Stimulated activated CD4-positive, alpha-beta T cell treated with anti-CD3 and anti-CD28 coated beads, Interleukin-2, amount 100 ng/mL, for 24 hours (primary cell): ENCODE measurements at regions not wholly inside any gene's neighbourhood (a gene's known extent, or its start where the extent isn't known, plus 50 kb on each side); places are given as distances from the start of the nearest gene placed in this dataset.

Experiments
- DNase-seq, 2 donors: peaks; one replicate each; pipeline ENCODE4 v3.0.0-alpha.2; 2020

- DNase-seq = no peak
Measured at GRCh38 chr1:172810480-172811175, 151.7 kb downstream of the FASLG start.

- DNase-seq = no peak
Measured at GRCh38 chr1:172811694-172812093, 152.8 kb downstream of the FASLG start.

- DNase-seq = no peak
Measured at GRCh38 chr1:172812118-172812517, 153.2 kb downstream of the FASLG start.

GRCh38 chr1:172813330-172813729 is 154.4 kb downstream of the FASLG start:
- no peak for DNase-seq

- DNase-seq = no peak
Measured at GRCh38 chr1:172814428-172814827, 155.5 kb downstream of the FASLG start.

GRCh38 chr1:172815740-172816139 is 156.8 kb downstream of the FASLG start:
- DNase-seq = no peak

- peak; percentile 45 to 61 for DNase-seq
Measured at GRCh38 chr1:172818841-172819527, 160.1 kb downstream of the FASLG start.

- no peak for DNase-seq
Measured at GRCh38 chr1:172820475-172821158, 161.7 kb downstream of the FASLG start.

GRCh38 chr1:172821609-172822274 is 162.8 kb downstream of the FASLG start:
- DNase-seq = no peak

GRCh38 chr1:172822886-172823285 is 164.0 kb downstream of the FASLG start:
- DNase-seq = no peak

- no peak for DNase-seq
Measured at GRCh38 chr1:172823534-172823933, 164.6 kb downstream of the FASLG start.

- no peak for DNase-seq
Measured at GRCh38 chr1:172824209-172824608, 165.3 kb downstream of the FASLG start.

- DNase-seq = no peak
Measured at GRCh38 chr1:172826096-172826741, 167.3 kb downstream of the FASLG start.

GRCh38 chr1:172827301-172827700 is 168.4 kb downstream of the FASLG start:
- DNase-seq = no peak

GRCh38 chr1:172827841-172828240 is 168.9 kb downstream of the FASLG start:
- no peak for DNase-seq

GRCh38 chr1:172832006-172832725 is 173.3 kb downstream of the FASLG start:
- no peak for DNase-seq

GRCh38 chr1:172833954-172834353 is 175.1 kb downstream of the FASLG start:
- no peak for DNase-seq

GRCh38 chr1:172834609-172835008 is 175.7 kb downstream of the FASLG start:
- no peak for DNase-seq

GRCh38 chr1:172835834-172836233 is 176.9 kb downstream of the FASLG start:
- DNase-seq = no peak

- DNase-seq = no peak
Measured at GRCh38 chr1:172837816-172838679, 179.1 kb downstream of the FASLG start.

GRCh38 chr1:172838680-172839313 is 179.9 kb downstream of the FASLG start:
- DNase-seq = no peak
